GM21723 (cell line): ENCODE measurements at regions not wholly inside any gene's neighbourhood (a gene's known extent, or its start where the extent isn't known, plus 50 kb on each side); places are given as distances from the start of the nearest gene placed in this dataset.
A peak's percentile ranks its signal among the peaks of the same experiment; 100 is the strongest.
"Not testable (repeated sequence)": the region's sequence is repeated elsewhere in the genome, so short reads cannot be mapped to it uniquely, and the experiment has no call there.

Experiments
- ATAC-seq: cut with Tn5 transposase; IDR thresholded peaks from one replicate; pipeline ENCODE4 v1.9.1; 2021; ENCODE audit warnings: mild to moderate bottlenecking, moderate library complexity; ENCODE audit not compliant: unreplicated experiment

DNA sequence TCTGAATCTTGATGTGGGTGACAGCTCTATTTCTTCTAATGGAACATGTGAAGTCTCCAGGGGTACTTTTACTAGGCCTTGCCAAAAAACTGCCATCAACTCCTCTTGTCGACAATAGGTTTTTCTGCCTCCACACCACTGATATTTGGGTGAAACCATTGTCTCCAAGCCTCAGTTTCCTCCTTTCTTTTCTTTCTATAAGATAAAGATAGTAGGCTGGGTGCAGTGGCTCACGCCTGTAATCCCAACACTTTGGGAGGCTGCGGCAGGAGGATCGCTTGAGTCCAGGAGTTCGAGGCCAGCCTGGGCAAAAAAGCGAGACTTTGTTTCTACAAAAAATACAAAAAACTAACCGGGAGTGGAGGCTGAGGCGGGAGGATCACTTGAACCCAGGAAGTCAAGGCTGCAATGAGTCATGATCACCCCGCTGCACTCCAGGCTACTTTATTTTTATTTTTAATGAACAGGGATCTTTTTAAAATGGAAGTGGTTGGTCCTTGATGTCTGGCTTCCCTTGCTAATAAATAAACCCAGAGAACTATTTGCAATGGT is 159.9 kb upstream of the TNFAIP3 start:
- ATAC-seq, result no peak

DNA sequence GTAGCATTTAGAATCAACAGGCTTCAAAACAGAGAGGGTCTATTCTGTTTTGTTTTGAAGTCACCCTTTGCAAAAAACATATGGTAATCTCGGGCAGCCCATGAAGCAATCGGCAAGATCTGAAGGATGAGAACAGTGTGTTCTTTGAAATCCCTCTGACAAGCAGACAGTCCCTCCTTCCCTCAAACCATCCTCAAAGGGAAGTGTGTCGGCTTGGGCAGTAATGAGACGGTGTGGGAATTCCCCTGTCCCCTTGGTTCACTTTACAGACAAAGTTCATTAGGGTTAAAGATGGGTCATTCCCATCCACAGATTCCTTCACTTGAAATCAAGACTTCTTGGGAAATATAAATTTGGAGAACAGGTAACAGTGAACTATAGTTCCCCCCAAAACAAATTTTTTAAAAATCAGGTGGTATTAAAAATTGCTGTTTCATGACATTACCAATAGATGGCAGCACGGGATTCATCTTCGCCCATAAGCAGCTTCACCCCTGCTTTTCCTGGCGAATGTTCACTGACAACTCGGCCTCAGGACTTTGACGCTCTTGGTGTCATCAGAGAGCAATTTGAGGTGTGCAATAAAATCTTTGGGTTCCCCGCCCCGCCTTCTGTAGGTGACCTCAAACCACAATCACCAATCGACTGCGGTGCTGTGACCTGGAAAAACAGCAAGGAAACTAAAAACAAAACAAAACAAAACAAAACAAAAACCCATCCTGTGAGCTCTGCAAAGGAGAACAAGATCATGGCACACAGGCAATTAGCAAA is 159.3 kb upstream of the TNFAIP3 start:
- peak; percentile 74 for ATAC-seq

DNA sequence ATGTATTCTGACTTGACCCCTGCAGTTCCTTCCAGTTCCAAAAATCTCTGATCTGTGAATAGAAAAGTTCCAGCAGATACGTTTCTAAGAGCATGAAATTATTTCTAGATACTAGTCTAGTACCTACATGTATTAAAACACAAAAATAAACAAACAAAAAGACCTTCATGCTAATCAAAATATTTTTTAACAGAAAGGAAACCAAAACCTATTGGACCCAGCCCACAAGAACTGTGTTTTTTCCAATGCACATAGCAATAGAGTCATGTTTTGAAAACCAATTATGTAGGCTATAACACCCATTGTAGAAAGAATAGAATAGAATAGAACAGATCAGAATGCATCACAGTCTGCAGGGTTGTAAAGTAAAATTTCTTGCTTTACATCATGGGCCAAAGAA is 158.6 kb upstream of the TNFAIP3 start:
- no peak for ATAC-seq

DNA sequence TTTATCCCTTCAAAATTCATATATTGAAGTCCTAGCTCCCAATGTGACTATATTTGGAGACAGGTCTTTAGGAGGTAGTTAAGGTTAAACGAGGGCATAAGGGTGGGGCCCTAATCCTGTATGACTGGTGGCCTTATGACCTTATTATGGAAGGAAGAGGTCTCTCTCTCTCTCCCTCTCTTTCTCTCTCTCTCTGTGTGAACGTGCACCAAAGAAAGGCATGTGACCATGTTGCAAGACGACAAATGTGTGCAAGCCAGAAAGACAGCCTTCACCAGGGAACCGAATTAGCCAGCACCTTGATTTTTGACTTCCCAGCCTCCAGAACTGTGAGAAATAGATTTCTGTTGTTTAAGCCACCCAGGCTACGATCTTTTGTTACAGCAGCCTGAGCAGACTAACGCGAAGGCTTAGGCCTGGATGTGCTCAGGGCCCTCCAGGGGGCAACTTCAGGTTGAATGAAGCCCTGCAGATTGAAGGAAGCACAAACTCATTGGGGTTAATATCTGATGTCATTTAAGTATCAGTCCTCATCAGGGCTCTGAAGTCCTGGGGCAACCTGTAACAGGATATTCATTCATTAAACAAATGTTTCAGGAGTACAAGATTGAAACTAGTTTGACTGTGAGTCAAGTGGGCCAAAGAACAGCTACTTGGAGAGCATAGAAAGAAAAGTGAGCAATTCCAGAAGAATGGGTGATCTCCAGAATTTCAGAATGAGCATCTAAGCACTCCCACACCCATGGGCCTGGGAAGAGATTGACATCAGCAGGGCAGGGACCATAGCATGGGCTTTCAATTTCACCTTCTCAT is 157.4 kb upstream of the TNFAIP3 start:
- ATAC-seq, result no peak

DNA sequence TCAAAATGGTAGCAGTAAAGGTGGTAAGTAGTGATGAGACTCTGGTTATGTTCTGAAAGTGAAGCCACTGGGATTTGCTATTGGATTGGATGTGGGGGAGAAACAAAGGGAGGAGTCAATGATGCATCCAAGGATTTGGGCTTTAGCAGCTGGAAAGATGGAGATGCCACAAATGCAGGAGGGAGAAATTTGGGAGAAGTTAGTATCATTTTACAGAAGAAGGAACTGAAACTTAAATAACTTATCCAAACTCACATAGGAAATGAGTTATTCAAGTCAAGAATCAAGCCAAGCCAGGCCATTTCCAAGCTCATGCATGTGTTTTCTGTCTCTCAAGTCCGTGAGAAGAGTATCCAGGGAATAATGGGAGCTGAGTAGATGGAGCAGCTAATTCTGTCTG is 155.1 kb upstream of the TNFAIP3 start:
- ATAC-seq, result no peak

DNA sequence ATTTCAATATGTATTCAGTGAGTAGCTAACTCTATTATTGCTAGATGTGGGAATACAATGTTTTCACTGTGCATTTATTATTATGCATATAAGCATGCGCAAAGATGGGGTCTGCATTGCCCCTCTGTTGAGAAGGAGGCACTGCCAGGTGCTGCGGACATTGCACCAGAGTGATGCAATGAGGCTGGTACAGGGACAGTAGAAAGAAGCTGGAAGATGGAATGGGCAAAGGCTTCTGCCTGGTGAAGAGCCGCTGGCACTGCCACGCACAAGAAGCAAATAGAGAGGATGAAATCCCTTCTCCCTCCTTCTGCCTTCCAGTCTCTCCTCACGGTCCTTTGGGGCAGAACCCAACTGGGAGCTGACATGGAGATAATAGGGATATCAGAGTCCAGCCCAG is 154.5 kb upstream of the TNFAIP3 start:
- ATAC-seq, result no peak

DNA sequence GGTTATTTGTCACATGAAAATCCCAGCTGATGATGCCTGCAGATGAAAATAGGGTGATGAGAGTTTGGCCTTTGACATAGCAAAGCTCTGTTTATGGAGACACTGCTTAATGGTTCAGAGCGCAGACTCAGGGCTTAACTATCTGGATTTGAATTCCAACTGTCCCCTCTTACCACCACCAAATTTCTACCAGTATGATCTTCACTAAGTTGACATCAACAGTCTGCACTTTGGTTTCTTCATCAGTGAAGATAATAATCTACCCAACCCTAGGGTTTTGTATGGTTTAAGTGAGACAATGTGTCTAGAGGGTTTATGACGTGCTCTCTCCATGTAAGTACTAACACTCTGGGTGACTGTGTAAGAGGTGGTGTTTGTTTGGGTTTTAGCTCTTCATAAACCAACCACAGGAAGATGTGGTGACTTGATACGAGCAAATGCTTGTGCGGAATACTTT is 151.4 kb upstream of the TNFAIP3 start:
- no peak for ATAC-seq

DNA sequence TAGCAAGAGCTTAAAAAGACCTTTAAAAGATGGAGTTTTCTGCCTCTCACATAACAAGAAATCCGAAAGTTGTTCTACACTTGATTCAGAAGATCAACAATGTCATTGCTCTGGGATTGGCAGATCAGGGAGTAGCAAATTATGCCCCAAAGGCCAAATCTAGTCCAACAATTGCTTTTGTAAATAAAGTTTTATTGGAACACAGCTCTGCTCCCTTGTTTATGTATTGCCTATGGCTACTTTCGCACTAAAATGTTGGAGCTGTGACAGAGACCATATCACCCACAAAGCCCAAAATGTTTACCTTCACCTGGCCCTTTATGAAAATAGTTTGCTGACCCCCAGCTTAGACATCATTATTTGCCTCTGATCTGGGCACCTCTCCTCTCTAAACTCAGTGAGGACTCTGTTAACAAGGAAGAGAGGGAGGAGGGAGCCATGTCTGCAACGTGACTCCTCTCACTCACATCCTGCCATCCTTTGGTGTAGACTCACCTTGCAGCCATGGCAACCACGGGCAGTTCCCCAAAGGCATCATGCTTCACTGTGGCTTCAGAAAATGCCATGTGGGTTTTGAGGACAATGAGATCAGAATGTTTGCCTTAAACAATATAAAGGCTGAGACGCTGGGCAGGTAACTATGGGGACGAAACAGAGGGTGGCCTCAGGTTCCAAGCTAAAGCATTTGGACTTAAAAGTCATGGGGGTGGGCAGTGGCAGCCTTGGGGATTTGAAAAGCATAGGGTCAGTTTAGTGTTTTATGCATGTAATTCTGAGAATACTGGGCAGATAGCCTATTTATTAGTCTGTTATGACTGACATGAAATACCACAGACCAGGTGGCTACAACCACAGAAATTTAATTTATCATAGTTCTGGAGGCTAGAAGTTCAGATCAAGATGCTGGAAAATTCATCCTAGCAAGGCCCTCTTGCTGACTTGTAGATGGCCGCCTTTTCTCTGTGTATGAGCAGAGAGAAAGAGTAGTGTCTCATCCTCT is 149.7 kb upstream of the TNFAIP3 start:
- ATAC-seq, result no peak

DNA sequence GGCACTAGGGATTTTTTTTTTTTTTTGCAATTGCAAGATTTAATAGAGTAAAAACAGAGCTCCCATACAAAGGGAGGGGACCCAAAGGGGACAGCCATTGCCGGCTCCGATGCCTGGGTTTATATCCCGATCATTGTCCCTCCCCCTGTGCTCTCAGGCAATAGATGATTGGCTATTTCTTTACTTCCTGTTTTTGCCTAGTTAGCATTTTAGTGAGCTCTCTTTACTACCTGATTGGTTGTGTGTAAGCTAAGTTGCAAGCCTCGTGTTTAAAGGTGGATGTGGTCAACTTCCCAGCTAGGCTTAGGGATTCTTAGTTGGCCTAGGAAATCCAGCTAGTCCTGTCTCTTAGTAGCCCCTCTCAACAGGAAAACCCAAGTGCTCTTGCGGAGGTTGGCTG is 148.2 kb upstream of the TNFAIP3 start:
- not testable (repeated sequence) for ATAC-seq

DNA sequence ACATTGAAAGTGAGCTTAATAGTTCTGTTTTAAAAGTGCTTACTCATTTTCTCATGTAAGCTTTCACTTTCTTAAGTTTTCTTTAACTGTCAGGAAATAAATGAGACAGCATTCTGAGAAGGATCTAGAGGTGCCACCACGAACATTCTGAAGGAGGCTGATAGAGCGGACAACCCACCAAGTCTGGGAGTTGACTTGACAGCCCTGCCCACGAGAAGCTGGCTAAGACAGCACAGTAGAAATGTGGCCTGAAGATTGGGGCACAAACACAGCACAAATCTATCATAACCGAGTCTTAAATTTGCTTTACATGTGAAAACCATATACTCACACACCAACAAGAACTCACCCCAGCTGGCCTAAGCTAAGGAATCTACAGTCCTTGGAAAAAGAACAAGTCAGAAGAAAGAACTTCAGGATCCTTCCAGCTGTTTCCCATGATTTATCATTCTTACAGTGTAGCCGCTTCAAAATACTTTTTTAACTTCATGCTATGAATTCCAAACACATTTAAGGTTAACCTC is 144.2 kb upstream of the TNFAIP3 start:
- ATAC-seq, result peak; percentile 49

DNA sequence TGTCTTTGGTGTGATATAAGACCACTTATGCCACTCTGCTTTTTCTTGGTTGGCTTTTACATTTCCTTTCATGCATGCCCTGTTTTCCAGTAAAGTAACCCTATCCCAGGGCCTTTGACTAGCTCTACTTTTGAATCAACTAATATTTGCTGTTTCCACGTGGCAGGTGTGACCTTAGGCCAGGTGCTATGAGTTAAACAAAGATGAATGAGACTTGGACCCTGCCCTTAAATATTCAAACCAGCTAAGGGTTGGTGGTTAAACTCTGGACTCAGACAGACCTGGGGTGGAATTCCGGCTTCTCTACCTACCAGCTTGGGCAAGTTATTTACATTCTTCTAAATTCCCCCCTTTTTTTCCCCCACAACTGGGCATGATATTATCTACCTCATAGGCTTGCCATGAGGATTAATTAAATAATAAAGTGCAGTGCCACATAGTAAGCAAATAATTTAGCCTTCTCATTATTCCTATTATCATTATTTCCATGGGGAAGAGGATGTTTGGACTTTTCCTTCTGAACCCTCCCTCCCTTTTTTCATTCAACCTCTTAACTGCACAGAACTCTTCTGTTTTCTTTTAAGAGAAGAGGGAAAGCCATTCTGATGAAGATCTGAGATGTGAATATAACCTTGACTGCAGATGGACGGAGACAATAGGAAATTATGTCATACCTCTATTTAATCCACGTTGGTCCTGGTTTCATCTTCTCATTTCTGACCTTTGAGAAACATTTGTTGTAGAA is 143.6 kb upstream of the TNFAIP3 start:
- ATAC-seq, result no peak

DNA sequence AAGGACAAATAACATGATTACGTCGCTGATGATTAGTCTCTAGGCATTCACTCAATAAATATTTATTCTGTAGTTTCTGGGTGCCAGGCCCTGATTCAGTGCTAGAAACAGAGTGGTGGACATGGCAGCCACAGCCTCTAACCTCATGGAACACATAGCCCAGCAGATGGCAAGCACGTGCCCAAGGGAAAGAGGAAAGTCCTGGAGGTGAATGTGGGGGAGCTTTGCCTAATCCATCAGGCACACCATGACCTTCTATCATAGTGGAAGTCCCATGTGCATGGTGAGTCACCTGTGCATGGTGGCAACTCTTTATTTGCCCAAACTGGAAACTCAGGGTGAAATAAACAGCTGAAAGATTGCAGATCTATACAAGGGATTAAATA is 143.0 kb upstream of the TNFAIP3 start:
- ATAC-seq, result no peak

DNA sequence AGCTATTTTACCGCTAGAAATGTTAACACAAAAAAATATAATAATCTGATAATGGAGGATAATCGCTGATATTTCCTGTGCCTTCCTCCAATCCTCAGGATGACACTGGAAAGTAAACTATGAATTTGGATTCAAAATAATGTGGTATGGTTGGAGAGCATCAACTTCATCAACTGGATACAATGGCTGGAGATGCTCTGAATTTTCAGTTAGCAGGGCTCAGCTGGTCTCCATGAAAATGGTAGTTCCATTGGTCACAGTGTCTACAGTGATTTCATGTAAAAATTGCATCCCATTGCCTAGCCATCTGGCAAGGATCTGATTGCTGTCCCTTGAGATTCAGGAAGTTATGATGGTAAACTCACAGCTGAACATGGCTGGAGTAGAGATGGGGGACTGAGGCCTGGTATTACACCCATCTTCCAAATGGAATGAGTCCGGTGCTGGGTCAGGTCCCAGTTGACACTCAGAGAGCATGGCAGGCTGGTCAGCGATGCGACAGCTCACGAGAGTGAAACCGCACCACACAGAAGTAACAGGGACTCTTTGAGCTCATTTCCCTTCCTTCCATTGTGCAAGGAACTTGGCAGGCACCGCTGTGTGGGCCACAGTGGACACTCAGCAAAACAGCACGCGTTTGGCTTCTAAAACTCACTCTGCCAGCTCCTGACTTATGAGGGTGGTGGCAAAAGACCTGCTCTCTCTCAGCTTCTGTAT is 142.4 kb upstream of the TNFAIP3 start:
- no peak for ATAC-seq

DNA sequence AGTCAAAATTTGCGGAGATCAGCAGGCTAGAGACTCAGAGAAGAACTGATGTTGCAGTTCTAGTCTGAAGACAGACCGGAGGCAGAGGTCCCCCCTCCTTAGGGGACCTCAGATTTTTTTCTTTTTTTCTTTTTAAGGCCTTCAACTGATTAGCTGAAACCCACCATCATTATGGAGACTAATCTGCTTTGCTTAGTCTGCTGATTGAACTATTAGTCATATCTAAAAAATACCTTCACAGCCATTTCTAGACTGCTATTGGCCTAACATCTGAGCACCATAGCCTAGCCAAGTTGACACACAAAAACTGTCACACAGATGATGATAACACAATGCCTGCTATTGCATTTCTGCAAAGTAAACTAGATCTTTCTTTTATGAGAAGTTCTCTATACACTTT is 141.1 kb upstream of the TNFAIP3 start:
- ATAC-seq, result no peak

DNA sequence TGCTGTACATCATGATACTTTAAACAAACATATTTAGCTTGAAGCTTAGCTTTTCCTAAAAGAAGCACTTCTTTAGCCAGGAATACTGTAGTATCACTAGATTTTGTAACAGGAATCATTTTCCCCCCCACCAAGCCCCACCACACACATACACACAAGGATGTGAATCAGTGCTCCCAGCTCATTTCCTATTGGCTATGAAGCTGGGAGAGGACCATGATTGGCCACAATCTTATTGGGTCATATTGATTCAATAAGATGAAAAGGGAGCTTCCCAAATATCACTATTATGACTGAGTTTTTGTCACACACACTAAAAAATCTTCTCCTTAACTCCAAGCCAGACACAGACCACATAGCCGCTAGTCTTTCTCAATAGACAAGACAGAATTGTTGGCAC is 140.5 kb upstream of the TNFAIP3 start:
- no peak for ATAC-seq

DNA sequence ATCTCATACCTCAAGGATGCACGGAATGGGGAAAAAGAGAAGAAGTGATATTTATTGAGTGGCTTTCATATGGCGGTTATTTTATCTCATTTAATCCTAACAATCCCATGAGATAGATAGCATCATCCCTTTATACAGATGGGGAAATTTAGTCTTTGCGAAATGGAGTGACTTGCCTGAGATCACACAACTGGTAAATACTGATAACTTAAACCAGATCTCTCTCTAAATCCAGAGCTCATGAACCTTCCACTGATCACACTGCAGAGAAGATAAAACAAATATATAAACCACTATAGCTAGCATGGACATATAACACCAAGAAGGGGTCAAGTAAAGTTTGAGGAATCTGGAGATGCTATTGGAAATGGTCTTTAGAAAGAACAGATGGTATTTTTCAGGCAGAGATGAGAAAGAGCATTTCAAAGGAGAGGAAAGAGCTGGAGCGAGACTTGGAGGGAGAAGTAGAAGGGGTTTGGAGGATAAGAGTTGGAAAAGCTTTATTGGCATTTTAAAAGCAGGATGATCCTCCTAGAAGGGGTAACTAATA is 139.8 kb upstream of the TNFAIP3 start:
- ATAC-seq, result no peak

DNA sequence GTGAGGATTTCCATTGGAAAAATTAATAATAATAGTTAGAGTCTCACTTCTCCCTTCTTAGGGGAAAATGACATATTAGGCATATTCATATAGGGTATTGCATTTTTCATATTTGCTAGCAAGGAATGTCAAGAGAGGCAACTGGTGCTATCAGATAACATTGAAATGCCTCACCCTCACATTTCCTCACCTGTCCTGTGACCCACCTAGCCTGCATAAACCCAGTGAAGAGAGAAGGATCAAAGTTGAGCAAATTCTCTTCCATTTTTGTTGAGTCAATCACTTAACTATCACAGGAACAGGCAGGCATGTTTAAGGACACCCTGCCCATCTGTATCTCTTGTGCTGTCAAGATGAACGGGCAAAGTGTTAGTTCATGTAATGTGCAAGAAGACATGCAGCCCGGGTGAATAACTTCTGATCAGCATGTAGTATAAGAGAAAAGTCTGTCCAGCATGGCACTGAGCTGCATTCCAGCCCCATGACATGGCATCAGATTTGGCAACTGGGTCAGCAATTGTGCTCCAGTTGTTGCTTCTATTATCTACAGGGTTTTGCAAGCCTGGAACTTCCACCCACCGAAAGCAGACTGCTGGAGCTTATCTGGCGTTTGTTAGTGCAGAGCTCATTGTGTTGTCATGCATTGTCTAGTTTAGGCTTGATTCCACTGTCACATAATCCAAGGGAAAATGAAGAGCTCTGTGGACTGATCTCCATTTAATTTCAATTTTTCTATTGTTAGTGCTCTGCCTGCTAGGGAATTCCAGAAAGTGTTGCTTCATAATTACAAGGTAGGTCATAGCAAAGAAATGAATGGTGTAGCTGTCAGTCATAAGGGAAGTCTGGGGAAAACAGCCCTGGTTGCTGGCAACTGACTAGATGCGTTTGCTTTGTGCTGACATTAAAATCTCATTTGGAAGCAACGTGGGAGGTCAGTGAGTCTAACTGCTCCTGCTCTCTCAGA is 138.4 kb upstream of the TNFAIP3 start:
- no peak for ATAC-seq
